Erythroblast (primary cell): ENCODE measurements at regions not wholly inside any gene's neighbourhood (a gene's known extent, or its start where the extent isn't known, plus 50 kb on each side); places are given as distances from the start of the nearest gene placed in this dataset.

Experiments
- DNase-seq, 2 experiments: peaks; one replicate each; lab custom pipeline; 2025; lab: John Stamatoyannopoulos, UW
- GATA1 ChIP-seq: IDR thresholded peaks from 2 replicates; pipeline ENCODE4 v1.6.1; 2011; ENCODE audit warnings: low read depth, mild to moderate bottlenecking, control low read depth, low read length, moderate library complexity
- POLR2A ChIP-seq: IDR thresholded peaks from 2 replicates; pipeline ENCODE4 v1.6.1; 2011; ENCODE audit warnings: mild to moderate bottlenecking, low read length

DNA sequence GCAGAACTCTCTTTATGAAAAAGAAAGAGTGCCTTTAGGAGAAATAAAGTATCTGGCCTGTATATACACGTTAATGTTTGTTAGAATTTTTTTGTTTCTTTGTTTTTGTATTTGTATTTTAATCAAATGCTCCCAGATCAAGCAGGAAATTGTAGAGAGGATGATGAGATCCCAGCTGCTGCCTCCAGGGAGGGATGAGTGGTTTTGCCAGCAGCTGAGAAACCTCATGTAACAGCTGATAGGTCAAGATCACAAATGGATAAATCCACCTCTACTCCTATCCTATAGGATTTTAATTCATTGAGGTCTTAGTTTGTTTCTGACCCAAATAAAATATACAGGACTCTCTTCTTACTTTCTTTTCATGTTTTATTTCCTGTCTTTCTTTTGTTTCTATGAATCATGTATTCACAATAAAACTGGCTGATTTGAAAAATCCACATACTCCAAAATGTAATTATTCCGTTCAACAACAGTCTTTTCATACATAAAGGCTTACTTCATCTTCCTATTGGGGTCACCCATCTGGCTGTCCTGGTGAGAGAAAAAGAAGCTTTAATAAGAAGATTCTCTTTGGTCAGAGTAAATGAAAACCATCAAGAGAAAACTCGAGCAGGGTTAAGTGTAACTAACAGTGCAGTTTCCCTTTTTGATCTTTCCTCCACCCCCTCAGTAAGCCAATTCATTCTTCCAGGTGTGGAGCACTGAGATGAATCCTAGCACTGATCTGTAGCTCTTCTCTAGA, 129.3 kb upstream of the PLPPR5 start:
- TF ChIP-seq GATA1 (no peak), POLR2A (no peak)
- no peak for DNase-seq

DNA sequence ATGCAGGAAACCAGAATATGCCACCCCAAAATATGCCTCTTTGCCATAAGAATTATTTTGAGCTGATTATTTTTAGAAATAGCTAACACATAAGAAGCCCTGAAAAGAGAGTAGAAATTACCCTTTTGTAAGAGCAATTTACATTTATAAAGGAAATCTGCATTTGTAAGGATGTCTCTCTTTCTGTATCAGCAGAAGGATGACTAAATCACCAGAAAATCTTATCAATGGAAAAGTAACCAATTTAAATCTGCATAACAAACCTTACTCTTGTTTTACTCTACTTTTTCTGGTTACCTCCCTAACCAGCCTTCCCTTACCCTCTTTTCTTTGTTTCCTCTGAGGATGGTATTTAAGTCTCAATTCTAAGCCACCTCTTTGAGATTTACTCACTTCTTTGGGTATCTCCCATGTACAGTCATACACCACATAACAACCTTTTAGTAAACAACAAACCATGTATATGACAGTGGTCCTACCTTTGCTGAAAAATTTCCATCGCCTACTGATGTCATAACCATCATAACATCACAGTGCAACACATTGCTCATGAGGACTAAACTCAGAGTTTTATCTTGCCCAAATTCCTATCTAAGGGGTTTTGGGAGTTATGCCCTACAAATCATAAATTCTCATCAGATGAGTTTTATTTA, 126.6 kb upstream of the PLPPR4 start:
- TF ChIP-seq POLR2A = no peak
- TF ChIP-seq GATA1 = no peak
- no peak for DNase-seq

DNA sequence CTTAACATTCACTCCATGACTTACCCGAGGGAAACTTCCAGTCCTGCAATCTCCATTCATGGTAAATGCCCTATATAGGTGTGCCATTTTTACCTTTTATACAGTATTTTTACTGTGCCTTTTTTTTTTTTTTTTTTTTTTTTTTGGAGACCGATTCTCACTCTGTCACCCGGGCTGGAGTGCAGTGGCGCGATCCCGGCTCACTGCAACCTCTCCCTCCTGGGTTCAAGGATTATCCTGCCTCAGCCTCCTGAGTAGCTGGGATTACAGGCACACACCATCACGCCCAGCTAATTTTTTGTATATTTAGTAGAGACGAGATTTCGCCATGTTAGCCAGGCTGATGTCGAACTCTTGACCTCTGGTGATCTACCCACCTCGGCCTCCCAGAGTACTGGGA, 124.4 kb upstream of the PLPPR4 start:
- TF ChIP-seq GATA1 (no peak), POLR2A (no peak)

GRCh38 chr1:99146129-99146848, 118.0 kb upstream of the PLPPR4 start:
- DNase-seq = no peak
- TF ChIP-seq POLR2A = no peak
- no peak for TF ChIP-seq GATA1

More for the DNA sequence above, 124.4 kb upstream of the PLPPR4 start:
- no peak for DNase-seq

DNA sequence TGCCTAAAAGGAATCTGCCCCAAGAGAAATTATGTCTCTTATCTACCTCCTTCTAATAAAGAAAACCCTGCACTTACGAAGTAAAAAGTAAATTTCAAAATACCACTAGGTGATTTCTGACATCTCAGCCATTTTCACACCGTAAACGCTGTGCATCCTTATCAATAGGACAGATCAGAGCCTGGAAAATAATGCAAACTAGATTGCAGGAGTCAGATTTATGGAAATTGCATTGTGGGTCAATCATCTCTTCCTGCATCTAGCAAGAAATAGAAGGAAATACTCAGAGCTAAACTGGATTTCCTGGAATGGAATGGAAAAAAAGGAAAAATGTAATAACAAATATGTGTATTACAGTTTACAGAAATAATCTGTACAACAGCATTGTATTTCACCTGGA, 114.3 kb upstream of the PLPPR4 start:
- no peak for TF ChIP-seq POLR2A
- TF ChIP-seq GATA1 = no peak

DNA sequence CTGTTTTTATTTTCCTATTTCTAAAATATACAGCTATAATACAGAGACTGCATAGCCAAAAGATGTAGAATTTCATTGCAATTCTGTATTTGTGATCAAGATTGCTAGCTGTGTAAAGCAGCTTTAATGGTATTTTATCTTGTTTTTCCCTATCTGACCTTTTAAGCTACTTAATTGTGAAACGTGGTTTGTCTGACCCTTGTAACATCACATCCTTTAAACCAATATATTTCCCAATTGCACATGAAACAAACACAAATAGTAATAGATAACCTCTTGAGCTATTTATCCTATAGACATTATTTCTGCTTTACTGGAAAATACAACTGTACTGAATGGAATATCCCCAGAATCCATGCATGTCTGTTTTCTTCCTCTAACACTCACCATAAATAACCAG, 112.2 kb upstream of the PLPPR4 start:
- DNase-seq = no peak
- TF ChIP-seq POLR2A = no peak
- TF ChIP-seq GATA1 = no peak

More for the DNA sequence above, 114.3 kb upstream of the PLPPR4 start:
- no peak for DNase-seq

DNA sequence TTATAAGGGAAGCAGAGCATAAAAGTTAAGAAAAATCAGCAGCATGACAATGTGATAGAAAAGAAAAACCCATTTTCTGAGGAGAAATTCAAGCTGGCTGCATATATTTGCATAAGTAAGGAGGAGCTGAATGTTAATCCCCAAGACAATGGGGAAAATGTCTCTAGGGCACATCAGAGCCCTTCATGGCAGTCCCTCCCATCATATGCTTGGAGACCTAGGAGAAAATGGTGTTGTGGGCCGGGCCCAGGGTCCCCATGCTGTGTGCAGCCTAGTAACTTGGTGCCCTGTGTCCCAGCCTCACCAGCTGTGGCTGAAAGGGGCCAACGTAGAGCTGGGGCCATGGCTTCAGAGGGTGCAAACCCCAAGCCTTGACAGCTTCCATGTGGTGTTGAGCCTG, 100.6 kb upstream of the PLPPR4 start:
- TF ChIP-seq GATA1 (no peak), POLR2A (no peak)
- DNase-seq = no peak

- TF ChIP-seq POLR2A = no peak
- no peak for TF ChIP-seq GATA1
- DNase-seq = no peak
Observed at GRCh38 chr1:99170516-99170915, 93.8 kb upstream of the PLPPR4 start.

DNA sequence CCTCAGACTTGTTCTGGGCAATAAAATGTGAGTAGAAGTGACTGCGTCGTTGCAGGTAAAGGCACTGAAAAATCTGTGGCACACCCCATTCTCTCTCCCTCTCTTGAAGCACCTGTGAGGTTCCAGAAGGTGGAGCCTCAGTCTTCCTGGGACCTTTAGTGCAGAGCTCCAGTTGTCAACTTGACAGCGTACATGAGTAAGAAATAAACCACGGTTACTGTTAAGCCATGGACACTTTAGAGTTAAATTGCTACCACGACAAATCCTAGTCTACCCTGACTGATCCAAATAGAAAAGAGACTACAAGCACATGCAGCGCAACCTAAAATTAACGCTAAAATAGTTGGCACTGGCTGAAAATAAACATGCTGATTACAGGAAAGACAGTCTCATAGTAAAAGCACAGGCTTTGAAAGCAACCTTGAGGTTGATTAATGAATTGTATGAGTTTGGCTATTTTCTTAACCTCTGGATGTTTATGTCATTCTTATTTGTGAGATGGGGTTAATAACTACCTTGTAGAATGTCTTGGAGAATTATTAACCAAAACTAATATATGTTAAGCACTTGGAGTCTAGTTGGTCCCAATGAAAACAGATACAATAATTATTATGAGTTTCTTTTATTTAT, 93.0 kb upstream of the PLPPR4 start:
- TF ChIP-seq POLR2A = no peak
- no peak for DNase-seq

GRCh38 chr1:99173282-99173681, 91.0 kb upstream of the PLPPR4 start:
- DNase-seq = no peak
- TF ChIP-seq GATA1 (no peak), POLR2A (no peak)

GRCh38 chr1:99173900-99174299, 90.4 kb upstream of the PLPPR4 start:
- no peak for TF ChIP-seq POLR2A
- no peak for TF ChIP-seq GATA1
- DNase-seq = no peak

DNA sequence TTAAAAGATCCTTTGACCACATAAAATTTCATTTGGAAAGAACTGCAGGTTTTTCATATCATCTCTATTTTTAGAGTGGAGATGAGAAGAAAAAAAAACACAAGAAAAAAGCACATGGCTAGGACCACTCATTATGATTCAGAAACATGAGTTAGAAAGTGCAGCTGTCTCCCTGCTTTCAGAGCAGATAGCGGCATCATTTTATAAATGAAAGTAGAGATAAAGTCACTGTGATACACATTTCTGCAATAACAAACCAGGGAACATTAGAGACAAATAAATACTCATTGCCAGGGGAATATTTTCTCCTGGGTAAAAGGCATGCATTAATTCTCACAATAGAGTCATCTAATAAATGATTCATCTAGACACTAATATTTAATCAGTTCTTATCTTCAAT, 87.5 kb upstream of the PLPPR4 start:
- no peak for TF ChIP-seq GATA1
- no peak for TF ChIP-seq POLR2A
- DNase-seq = no peak

DNA sequence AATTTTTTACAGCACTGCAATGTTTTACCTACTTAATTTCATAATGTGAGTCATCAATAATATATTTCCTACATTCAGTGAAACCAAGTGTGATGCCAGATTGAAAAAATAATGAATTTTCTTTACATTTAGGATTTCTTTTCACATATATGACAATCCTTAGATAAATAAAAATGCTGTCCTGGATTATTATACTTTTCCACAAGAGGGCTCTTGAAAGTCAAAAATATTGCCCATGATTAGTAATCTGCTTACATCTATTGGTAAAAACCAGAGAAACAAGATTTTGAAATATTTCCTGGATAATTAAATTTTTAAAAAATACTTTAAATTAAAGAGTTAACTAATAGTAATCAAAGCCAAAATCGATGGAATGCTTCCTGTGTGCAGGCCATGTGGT, 86.8 kb upstream of the PLPPR4 start:
- no peak for TF ChIP-seq GATA1
- TF ChIP-seq POLR2A = no peak
- DNase-seq = no peak
